Heart left ventricle (tissue), 13 donors: ENCODE measurements at regions not wholly inside any gene's neighbourhood (a gene's known extent, or its start where the extent isn't known, plus 50 kb on each side); places are given as distances from the start of the nearest gene placed in this dataset.

Experiments
- CTCF ChIP-seq, 12 donors: fragments of 200-600 bp; sonication (generic) in 4 of 12; IDR thresholded peaks; one replicate each; pipeline versions ENCODE4 v1.5.0 to v1.8.0; 2018 to 2022; ENCODE audit warnings: antibody characterized with exemption in 12 of 12, mild to moderate bottlenecking in 5 of 12
- POLR2A ChIP-seq, 2 donors: fragments of 450-650 bp; IDR thresholded peaks; one replicate each; pipeline ENCODE4 v1.6.1; 2017; ENCODE audit warnings: antibody characterized with exemption in 2 of 2, mild to moderate bottlenecking in 2 of 2, moderate library complexity in 2 of 2
- donor health status: ischemic (EF 13 %, LVEDD 7.1; RV severe dilation, severe dysfunction).
- donor health status: DM: no; HTN: yes; CAD: no.
- donor health status: DM: no; HTN: no; CAD: no.
- donor health status: ischemic (EF 25% LVEDD 6.9; RV normal size, moderate dysfunction).
- donor health status: ischemic (EF 25% LVEDD 5.7; RV mildly dilated, moderate dysfunction).
- donor health status: ischemic (EF 35%, LVEDD 5.7; RV mildly dilated, moderate dysfunction).
- donor health status: nonischemic (EF 11% LVEDD 7.7; RV severe dilation, severe dysfunction).
- donor health status: DM: yes; HTN: yes; CAD: no.
- donor health status: PGD.
- donor health status: ischemic (EF 29% LVEDD 5.4; RV normal size, mild dysfunction).
- donor health status: nonischemic (EF 23%, LVEDD 6.1; RV moderate dilation, normal function).

GRCh38 chr18:34548120-34548972 is 161.8 kb upstream of the DTNA start:
- TF ChIP-seq POLR2A (IDR thresholded peaks at IDR 0.05): no peak
- TF ChIP-seq CTCF (IDR thresholded peaks at IDR 0.05): no peak
